Prostate gland (tissue), 2 donors: ENCODE measurements at regions not wholly inside any gene's neighbourhood (a gene's known extent, or its start where the extent isn't known, plus 50 kb on each side); places are given as distances from the start of the nearest gene placed in this dataset.

Source experiments
- DNase-seq: peaks from one replicate; pipeline ENCODE4 v3.0.0-alpha.2; 2019; ENCODE audit warnings: low spot score
- H3K27ac ChIP-seq, 2 donors: fragments of 200-600 bp; sonication (generic); 2 replicates each; pipeline ENCODE4 v1.5.1; 2017 to 2019
- H3K27me3 ChIP-seq: fragments of 200-600 bp; sonication (generic); replicated peaks from 2 replicates; pipeline ENCODE4 v1.5.1; 2019; ENCODE audit not compliant: insufficient read depth
- H3K36me3 ChIP-seq, 2 donors: fragments of 200-600 bp; sonication (generic); 1 replicate in 1 of 2; 2 replicates in 1 of 2; pipeline versions ENCODE4 v1.5.1 to v1.8.1; 2017 to 2019
- H3K4me1 ChIP-seq: fragments of 200-600 bp; sonication (generic); replicated peaks from 2 replicates; pipeline ENCODE4 v1.5.1; 2019
- H3K4me3 ChIP-seq, 2 donors: fragments of 200-600 bp; sonication (generic); 2 replicates each; pipeline ENCODE4 v1.5.1; 2017 to 2019
- H3K9me3 ChIP-seq: fragments of 200-600 bp; sonication (generic); 2 replicates; pipeline ENCODE4 v1.5.1; 2017
- POLR2A ChIP-seq: fragments of 450-650 bp; IDR thresholded peaks from one replicate; pipeline ENCODE4 v1.6.1; 2016; ENCODE audit warnings: antibody characterized with exemption, mild to moderate bottlenecking
- POLR2AphosphoS5 ChIP-seq: sonication (generic); formaldehyde crosslinking; IDR thresholded peaks from one replicate; pipeline ENCODE4 v1.6.1; 2017; ENCODE audit warnings: antibody characterized with exemption
- WGBS: methylation state at CpG from one replicate; pipeline ENCODE4 v1.1.5; 2018; 5-methylcytosine and 5-hydroxymethylcytosine counted together
- intact Hi-C: fragments of 100-400 bp; cut with DNase I; formaldehyde crosslinking; loops from one replicate; pipeline ENCODE4 v1.14.2; 2022
- TF ChIP-seq, protein P1 (sequence below), 4 experiments: fragments of 200-600 bp in 2 of 4; fragments of 450-650 bp in 2 of 4; sonication (generic) in 2 of 4; IDR thresholded peaks; 1 replicate in 3 of 4; 2 replicates in 1 of 4; pipeline ENCODE4 v1.5.1; 2016 to 2019; ENCODE audit warnings: antibody characterized with exemption in 4 of 4, mild to moderate bottlenecking in 2 of 4, moderate library complexity in 2 of 4

DNA sequence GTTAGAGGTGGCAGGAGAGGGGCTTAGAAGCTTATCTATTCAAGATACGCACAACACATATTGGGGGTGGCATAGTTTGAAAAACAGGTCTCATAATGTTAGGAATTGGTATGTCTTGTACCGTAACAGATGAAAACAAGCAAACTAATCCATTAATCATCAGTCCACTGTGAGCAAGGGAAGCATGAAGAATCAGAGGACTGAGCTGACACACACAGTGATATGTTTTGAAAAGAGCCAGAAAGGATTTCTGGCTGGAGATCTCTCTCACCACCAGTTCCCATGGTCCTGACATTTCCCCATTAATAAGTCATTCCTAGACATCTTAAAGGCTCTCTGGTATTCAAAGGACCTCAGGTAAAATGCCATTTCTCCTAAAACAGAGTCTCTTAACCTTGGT is 158.8 kb upstream of the PHACTR1 start:
- intact Hi-C loops = no loop called here
- Histone ChIP-seq H3K4me1 (no peaks in the 10 kb centered on the region), H3K27me3 (no peaks in the 10 kb centered on the region), H3K36me3 (no peaks in the 10 kb centered on the region), H3K9me3 (no peaks in the 10 kb centered on the region), H3K27ac (no peak overlapping the region), H3K4me3 (no peak overlapping the region)
- DNase-seq = no peak
- WGBS = 81% methylated on average over 2 of the region's 2 CpGs
- TF ChIP-seq POLR2A (no peak), POLR2AphosphoS5 (no peak)
- TF ChIP-seq, protein P1, sequence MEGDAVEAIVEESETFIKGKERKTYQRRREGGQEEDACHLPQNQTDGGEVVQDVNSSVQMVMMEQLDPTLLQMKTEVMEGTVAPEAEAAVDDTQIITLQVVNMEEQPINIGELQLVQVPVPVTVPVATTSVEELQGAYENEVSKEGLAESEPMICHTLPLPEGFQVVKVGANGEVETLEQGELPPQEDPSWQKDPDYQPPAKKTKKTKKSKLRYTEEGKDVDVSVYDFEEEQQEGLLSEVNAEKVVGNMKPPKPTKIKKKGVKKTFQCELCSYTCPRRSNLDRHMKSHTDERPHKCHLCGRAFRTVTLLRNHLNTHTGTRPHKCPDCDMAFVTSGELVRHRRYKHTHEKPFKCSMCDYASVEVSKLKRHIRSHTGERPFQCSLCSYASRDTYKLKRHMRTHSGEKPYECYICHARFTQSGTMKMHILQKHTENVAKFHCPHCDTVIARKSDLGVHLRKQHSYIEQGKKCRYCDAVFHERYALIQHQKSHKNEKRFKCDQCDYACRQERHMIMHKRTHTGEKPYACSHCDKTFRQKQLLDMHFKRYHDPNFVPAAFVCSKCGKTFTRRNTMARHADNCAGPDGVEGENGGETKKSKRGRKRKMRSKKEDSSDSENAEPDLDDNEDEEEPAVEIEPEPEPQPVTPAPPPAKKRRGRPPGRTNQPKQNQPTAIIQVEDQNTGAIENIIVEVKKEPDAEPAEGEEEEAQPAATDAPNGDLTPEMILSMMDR (IDR thresholded peaks at IDR 0.05) = no peak

DNA sequence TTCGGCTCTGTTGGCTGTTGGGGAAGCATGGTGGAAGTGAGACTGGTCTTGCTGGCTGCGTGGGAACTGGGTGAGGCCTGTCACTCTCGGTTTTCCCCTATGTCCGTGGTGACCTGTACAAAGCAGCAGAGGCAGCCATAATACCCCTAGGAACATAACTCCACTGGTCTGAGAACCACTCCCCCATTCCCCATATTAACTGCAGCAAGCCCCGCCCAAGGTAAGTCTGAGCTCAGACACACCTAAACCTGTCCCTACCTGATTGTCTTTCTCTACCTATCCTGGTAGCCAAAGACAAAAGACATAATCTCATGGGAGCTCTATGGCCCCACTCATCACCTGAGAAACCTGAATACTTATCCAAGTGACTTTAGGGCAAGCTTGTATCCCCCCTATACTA is 156.3 kb upstream of the PHACTR1 start:
- Histone ChIP-seq H3K36me3 (no peaks in the 10 kb centered on the region), H3K27ac (no peak overlapping the region), H3K27me3 (no peaks in the 10 kb centered on the region), H3K4me3 (no peak overlapping the region), H3K4me1 (no peaks in the 10 kb centered on the region), H3K9me3 (no peaks in the 10 kb centered on the region)
- WGBS = 94% methylated on average over 5 of the region's 5 CpGs
- no peak for TF ChIP-seq POLR2AphosphoS5
- TF ChIP-seq POLR2A = no peak
- TF ChIP-seq, protein P1 (IDR thresholded peaks at IDR 0.05) = no peak
- intact Hi-C loops = no loop called here
- DNase-seq = no peak

DNA sequence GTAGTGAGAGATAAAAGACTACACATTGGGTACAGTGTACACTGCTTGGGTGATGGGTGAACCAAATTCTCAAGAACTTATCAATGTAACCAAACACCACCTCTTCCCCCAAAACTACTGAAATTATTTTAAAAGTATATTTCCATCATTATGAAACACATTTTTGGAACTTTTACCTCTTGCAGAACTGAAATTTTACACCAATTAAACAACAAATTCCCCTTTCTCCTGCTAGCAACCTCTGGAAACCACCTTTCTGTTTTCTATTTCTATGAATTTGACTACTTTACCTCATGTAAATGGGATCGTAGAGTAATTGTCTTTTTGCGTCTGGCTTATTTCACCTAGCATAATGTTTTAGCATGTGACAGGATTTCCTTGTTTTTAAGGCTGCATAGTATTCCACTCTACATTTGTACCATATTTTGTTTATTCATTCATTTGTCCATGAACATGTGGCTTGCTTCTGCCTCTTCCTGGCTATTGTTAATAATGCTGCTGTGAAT is 149.9 kb upstream of the PHACTR1 start:
- Histone ChIP-seq H3K36me3 (no peaks in the 10 kb centered on the region), H3K9me3 (no peaks in the 10 kb centered on the region), H3K27ac (no peak overlapping the region), H3K27me3 (no peaks in the 10 kb centered on the region), H3K4me1 (no peaks in the 10 kb centered on the region), H3K4me3 (no peak overlapping the region)
- TF ChIP-seq POLR2AphosphoS5 = no peak
- TF ChIP-seq, protein P1 (IDR thresholded peaks at IDR 0.05) = no peak
- TF ChIP-seq POLR2A = no peak
- no peak for DNase-seq
- WGBS = 97% methylated on average over 2 of the region's 2 CpGs
- intact Hi-C loops = no loop called here

DNA sequence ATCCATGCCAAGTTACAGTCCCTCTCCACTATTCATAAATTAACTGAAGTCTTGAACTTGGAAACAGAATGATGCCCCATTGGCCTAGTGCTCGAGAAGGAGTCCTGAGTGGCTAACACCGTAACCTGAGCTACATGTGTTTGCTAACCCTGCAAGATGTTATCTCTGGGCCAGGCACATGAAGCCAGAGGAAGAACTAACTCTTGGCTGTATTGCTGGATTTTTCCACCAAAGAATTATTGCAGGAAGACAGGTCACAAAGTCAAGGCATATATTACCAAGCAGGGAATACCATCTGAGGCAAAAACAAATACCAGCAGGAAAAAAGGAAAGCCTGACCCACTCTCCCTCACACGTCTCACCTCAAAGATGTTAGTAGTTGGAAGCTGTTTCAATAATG is 148.9 kb upstream of the PHACTR1 start:
- DNase-seq = no peak
- Histone ChIP-seq H3K36me3 (no peaks in the 10 kb centered on the region), H3K27ac (no peak overlapping the region), H3K4me1 (no peaks in the 10 kb centered on the region), H3K9me3 (no peaks in the 10 kb centered on the region), H3K27me3 (no peaks in the 10 kb centered on the region), H3K4me3 (no peak overlapping the region)
- 14% methylated on average over 3 of the region's 3 CpGs for WGBS
- intact Hi-C loops = no loop called here
- TF ChIP-seq POLR2AphosphoS5 = no peak
- TF ChIP-seq, protein P1 (IDR thresholded peaks at IDR 0.05) = no peak
- no peak for TF ChIP-seq POLR2A

DNA sequence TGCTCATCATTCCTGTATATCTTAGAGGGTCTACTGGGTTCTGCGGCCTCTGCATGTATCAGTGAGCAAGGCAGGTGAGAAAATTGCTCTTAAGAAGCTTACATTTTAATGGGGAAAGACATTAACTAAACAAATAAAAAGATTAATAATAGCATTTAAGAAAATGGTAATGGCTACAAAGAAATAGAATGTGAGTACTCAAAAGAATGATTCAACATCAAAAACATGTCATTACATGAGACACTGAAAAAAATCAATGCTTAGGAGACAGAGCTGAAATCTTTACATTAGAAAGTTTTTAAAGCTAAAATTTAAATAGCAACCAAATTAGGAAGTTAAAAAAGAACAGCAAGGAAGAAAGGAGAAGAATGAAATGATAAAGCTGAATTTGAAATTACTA is 146.9 kb upstream of the PHACTR1 start:
- H3K4me3 ChIP-seq = no peak overlapping the region
- no peaks in the 10 kb centered on the region for H3K27me3 ChIP-seq
- H3K4me1 ChIP-seq = no peaks in the 10 kb centered on the region
- intact Hi-C loops = no loop called here
- H3K27ac ChIP-seq = no peak overlapping the region
- WGBS = 81% methylated on average over 1 of the region's 1 CpG
- TF ChIP-seq POLR2AphosphoS5 = no peak
- TF ChIP-seq, protein P1 (IDR thresholded peaks at IDR 0.05) = no peak
- TF ChIP-seq POLR2A = no peak
- no peaks in the 10 kb centered on the region for H3K36me3 ChIP-seq
- DNase-seq = no peak
- no peaks in the 10 kb centered on the region for H3K9me3 ChIP-seq
